NCI-H2081 (cell line): ENCODE measurements at regions not wholly inside any gene's neighbourhood (a gene's known extent, or its start where the extent isn't known, plus 50 kb on each side); places are given as distances from the start of the nearest gene placed in this dataset.

Experiments
- DNase-seq, 2 experiments: peaks; one replicate each; lab custom pipeline; 2025; lab: John Stamatoyannopoulos, UW

GRCh38 chr6:1087154-1087843 is 224.6 kb upstream of the FOXQ1 start:
- no peak for DNase-seq

DNA sequence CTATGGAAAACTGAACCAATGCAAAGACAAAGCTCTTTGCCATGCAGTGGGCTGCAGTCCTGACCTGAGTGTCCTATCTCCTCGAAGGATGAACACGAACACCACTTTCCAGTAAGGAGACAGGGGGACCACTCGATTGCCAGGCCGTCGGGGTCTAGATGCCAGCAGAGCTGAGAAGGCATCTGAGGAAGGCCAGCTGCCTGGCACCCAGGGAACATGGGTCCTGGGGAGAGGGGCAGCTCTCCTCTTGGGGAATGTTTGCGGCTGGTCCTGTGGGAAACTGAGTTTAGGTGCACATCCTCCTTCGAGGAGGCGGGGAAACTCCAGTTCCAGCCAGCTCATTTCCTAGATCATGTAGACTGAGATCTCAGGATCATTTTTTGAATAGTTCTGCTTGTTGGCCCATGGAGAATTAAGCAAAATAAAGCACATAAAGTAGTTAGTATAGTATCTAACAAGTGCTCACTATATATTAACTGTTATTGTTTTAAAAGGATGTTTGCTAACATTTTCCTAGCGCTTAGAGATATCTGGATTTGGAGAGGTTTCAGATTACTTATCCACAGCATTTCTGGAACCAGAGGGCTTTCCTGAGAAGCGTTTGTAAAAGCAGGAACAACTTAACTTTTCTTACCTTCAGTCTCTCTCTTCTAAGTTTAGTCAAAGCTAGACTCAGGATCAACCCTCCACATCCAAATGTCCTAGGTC is 225.3 kb upstream of the FOXQ1 start:
- DNase-seq = no peak

DNA sequence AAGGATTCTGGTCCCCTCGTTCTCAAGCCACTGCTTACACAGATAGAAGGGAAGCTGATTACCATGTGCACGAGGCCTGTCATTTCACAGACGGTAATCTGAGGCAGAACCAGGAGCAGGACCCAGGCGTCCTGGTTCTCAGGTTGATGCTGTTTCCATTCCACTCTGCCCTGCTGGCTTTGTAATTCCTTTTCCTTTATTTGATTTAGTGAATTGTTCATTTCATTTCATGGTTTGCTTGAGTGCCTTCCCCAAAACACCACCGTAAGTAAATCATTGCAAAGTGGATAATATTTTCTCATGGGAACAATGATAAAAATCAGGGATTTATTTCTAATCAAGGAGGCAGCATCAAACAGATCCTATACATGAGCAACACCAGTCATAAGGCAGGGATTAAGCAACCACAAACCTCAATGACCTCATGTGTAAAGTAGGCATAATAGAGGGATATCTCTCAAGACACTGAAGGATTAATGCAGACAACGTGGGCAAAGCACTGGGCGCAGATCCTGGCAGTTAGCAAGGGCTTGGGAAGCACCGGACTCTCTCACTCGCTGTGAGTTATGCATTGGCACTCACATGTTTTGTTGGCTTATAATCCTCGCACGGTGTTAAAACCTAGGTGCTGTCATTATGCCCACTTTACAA is 229.5 kb upstream of the FOXQ1 start:
- no peak for DNase-seq

- DNase-seq = no peak
Measured at GRCh38 chr6:1081551-1082284, 230.2 kb upstream of the FOXQ1 start.

DNA sequence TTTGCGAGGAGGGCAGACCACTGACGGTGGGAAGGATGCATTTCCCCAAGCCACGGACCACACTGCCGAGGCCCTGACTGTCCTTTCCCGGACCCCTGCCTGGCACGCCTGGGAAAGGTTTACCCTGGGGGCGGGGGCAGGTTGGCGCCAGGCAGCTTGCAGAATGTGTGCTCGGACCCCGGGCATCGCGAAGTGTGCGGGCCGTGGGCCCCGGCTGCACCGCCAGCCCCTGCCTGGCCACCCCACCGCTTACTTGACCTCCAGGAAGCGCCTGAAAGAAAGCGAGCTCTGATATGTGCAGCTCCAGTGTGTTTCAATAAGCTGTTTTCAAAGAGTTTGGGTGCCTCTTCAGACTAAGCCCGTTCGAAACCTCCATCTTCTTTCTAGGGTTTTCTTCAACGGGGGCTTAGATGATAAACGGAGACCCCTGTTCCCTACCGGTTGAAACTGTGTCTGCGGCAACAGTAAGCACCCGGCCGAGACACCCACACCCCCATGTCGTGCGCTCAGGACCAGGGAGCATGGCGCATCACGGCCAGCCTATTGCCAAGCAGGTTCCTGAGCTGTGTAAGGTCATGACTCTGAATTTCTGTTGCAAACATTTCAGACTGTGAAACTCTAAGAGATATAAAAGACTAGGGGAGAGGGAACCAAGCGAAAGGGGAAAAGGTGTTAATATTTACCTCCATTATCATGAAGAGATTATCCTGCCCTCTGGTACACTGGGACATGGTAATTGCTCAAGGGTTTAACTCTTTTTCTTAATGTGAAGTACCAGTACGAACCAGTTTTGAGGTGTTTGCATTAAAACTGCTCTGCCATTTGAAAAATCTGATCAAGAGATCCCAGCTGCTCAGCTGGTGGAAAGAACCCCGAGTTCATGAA is 231.2 kb upstream of the FOXQ1 start:
- DNase-seq = no peak

GRCh38 chr6:1079525-1079924 is 232.4 kb upstream of the FOXQ1 start:
- no peak for DNase-seq

DNA sequence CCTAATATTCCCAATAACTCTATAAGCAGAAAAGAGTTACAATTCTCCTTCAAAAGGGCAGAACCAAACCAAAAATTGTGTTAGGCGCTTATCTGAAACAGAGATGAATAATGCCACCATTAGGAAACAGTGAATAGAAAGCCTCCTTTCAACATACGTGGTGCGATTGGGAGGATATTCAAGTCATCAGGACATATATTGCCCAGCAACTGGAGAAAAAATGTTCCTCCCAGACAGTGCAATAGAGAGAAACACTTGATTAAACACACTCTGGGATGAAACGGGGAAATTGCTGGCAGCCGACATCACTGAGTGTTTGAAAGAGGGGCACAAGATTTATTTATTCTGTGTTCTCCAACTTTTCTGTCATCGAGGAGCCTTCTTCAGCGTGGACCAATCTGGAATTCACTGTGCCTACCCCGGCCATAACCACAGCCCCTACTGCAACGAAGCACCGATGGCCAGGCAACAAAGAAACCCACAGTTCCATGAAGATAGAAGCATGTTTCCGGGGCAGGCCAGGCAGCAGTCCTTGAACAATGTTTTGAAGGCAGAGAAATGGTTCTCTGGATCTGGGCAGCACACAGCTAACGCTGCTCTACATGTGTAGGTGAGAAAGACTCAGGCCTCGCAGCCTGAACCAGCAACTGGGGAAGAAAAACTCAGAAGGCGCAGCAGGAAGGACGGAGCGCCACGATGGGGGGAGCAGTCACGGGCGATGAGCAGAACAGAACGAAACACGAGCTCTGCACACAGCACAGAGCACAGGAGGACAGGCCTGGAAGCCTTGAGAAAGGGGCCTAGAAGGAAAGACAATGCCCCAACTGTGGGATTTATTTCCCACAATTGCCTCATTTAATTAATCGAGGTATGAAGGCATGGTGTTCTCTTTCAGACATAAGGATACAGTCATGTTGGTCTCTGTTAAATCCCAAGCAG is 234.2 kb upstream of the FOXQ1 start:
- DNase-seq = no peak

GRCh38 chr6:1076531-1077459 is 235.1 kb upstream of the FOXQ1 start:
- DNase-seq = no peak

GRCh38 chr6:1075880-1076279 is 236.0 kb upstream of the FOXQ1 start:
- no peak for DNase-seq

GRCh38 chr6:1075444-1075843 is 236.5 kb upstream of the FOXQ1 start:
- no peak for DNase-seq

DNA sequence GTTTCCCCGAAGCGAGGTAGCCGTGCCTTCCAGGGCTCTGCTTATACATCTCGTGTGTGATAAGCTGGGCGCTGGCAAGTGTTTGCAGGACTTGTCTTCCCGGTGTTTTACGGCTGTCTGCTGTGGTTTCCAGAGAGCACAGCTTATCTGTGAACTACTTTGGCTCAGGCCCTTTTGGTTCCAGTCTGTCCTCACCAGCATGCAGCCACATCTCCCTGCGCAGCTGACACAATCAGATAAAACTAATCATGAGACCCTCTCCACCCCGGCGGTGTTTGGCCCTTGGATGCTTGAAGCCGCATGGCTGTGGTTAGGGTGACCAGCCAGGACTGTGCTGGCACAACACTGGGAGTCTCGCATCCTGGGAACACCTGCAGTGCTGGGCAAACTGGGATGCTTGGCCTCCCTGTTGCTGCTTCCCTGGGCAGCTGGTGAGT is 241.8 kb upstream of the FOXQ1 start:
- DNase-seq = no peak

DNA sequence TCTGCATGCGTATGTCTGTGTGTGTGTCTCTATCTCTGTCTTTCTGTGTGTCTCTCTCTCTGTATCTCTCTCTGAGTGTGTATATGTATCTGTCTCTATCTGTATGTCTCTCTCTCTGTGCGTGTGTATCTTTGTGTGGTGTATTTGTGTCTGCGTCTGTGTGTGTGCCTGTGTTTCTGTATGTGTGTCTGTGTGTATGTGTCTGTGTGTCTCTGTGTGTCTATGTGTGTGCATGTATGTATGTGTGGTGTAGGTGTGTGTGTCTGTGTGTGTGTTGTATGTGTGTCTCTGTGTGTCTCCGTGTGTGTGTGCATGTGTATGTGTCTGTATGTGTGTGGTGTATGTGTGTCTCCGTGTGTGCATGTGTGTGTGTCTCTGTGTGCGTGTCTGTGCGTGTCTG is 243.0 kb upstream of the FOXQ1 start:
- DNase-seq = no peak

GRCh38 chr6:1068068-1068467 is 243.8 kb upstream of the FOXQ1 start:
- no peak for DNase-seq

DNA sequence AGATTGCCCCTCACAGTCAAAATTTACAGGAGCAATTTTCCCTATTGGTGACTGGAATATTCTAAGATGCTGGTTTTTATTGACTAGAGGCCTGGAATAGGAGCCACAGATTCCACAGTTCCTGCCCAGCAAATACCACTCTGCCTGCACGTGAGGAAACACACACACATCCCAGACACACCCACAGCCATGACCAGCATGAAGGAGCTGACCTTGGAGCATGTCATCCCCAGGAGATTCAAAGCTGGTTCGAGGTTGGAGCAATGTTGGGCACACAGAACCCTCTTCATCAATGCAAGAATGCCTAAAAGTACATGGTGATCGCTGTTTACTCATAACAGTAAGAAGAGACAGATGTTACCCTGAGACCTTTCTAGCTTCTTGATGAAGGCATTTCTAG is 244.6 kb upstream of the FOXQ1 start:
- DNase-seq = no peak

GRCh38 chr6:1066449-1067090 is 245.3 kb upstream of the FOXQ1 start:
- no peak for DNase-seq

DNA sequence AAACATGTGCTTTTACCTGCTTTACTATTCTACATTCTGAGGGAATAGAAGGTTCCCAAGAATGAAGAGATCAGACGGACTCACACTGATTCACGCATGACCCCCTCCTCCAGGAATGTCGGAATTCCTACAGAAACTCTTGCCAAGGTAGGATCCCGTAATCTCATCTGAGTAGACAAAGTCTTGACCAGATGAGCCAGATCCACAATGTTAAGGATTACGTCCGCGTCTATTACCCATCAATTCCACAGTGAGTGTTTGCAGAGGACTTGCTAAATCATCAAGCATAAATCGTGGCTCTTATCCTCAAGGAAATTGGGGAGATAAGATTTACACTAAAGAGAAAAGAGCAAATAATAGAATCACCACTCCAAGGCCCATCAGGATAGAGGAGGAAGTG is 245.9 kb upstream of the FOXQ1 start:
- no peak for DNase-seq

DNA sequence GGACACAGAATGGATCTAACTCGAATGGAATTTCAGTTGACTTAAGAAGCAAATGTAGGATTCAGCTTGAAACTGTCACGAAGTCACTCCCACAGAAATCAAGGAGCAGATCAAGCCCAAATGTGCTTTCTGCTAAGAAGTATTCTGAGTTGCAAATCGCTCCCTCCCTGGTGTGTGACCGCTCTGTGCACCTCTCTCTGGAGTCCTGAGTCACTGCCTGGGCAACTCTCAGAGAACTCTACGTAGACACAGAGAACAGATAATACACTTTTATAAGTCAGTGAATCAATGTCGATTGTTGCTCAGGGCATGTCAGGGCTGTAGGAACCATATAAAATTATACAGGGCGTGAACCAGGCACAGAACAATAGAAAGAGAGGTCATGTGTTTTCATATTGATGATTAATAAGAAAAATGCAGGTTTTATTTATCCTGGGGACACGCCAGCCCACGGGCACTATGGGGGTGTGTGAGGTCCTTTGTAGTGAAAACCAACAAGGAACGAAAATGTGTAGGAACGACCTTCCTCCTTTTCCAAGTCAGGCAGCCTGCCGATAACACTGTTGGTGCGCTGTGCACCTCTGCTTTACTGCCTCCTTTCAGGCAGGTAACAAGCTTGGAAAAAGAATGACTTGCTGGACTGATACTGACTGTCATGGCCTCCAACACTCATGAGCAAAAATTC is 248.1 kb upstream of the FOXQ1 start:
- no peak for DNase-seq
